GM18868 (cell line): ENCODE measurements at regions not wholly inside any gene's neighbourhood (a gene's known extent, or its start where the extent isn't known, plus 50 kb on each side); places are given as distances from the start of the nearest gene placed in this dataset.
"Not testable (repeated sequence)": the region's sequence is repeated elsewhere in the genome, so short reads cannot be mapped to it uniquely, and the experiment has no call there.

Experiments
- ATAC-seq: cut with Tn5 transposase; IDR thresholded peaks from one replicate; pipeline ENCODE4 v1.9.1; 2021; ENCODE audit warnings: mild to moderate bottlenecking, moderate library complexity; ENCODE audit not compliant: unreplicated experiment

DNA sequence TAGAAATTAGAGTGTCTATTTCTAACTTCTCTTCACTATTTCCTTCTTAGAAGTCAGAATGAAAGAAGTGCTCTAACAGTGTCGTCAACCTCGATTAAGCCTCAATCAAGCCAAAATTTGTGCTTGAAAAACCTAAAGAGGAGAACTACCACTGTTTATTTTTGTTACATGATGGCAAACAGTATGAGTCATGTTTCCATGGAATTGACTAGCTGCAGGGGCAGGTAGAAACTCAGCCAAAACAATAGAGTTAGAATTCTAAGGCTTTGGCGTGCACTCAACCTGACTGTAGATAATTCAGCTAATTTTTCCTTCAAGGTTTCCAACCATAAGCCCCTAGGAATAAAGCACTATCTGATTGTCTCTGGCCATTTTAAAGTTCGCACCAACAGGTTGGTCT, 415.9 kb downstream of the ETS1 start:
- ATAC-seq, result no peak

DNA sequence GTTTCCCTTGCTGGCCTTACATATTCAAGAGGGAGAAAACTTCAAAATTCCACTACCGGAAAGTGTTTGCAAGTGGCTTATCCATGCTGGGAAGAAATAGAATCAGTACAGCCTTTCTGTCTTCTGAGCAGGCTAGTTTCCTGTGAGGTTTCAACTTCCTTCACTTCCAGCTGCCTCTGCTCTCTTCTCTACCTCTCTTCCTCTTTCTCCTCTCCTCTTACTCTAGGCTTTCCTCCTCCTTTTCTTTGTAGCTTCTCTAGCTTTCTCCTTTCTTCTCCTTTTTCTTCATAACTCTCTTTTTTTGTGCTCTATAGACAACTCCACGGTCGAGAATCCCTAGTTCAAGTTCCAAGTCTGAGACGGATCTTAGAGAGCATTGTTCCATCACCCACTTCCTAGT, 421.8 kb downstream of the ETS1 start:
- no peak for ATAC-seq

DNA sequence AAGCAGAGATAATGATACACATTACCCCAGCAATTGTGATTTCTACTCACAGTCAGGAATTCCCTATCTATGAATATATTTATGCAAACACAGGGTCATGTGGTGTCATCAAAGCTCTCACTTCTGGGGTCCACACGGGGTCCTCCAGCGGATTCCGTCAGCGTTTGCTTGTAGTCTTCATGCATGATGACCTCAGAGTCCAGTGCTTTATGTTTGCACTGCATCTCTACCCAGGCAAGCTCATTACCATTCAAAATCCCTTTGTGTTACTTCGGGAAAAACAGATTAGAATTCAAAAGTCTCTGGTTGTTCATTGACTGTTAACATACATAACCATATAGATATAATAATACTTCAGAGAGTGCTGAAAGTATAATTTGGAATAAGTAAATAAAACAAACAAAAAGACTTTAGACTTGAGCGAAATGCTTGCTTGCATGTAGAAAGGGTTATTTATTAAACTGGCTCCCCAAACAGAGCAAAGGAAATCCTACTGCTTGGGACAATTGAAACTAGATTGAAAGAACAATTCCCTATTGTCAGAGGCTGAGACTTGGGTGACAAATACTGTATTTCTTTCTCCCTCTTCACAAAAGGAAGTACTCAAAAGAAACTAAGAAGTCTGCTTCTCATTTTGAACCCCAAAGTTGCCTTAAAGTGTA, 423.1 kb downstream of the ETS1 start:
- ATAC-seq, result no peak

DNA sequence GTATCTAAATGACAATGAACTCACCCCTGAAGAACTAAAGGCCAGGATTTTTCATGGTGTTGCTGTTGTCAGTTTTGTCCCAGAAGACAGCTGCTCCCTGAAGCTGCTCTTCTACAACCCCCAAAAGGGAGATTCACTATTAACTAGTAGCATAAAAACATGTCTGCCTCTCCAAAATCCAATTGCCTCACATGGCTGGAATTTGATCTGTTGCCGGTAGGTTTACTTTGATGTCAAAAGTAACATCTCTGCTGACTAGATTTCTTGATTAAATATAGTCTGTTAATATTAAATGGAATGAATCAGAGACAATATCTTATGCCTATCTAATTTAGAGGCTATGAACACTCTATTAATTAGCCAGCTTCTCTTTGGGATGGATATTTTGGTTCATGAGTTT, 425.4 kb downstream of the ETS1 start:
- ATAC-seq, result no peak

DNA sequence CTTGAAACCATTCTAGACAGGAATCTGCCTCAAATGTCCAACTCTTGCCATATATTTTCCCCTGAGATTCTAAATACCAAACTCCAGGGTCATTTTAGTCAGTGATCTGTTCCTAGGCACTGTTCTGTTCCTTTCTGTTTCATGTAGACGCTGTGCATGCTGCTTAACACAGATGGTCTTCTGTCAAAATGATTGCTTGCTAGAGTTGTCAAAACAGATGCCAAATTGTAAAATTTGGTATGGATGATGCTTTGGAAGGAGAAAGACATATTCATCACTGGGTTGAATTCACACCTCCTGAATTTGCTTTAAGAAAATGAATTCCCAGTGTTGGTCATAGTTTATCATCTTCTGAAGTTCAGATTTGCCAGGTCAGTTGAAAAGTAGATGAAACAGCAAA, 425.9 kb downstream of the ETS1 start:
- no peak for ATAC-seq

DNA sequence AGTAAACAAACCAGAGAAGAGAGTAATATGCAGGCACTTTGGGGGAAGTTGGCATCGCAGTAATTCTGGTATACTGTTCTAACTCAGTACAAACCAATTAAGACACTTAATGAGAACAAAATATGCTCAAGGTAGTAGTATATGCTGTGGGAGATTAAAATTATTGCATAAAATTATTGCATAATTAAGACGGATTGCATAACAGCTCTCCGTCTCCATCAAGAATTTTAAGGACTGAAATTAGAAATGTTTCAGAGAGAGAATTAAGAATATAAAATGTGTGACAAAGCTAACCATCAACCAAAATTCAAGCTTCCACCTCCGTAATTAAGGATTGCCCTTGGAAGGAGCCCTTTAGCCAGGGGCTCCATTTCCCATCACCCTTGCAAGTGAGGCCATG, 428.5 kb downstream of the ETS1 start:
- no peak for ATAC-seq

DNA sequence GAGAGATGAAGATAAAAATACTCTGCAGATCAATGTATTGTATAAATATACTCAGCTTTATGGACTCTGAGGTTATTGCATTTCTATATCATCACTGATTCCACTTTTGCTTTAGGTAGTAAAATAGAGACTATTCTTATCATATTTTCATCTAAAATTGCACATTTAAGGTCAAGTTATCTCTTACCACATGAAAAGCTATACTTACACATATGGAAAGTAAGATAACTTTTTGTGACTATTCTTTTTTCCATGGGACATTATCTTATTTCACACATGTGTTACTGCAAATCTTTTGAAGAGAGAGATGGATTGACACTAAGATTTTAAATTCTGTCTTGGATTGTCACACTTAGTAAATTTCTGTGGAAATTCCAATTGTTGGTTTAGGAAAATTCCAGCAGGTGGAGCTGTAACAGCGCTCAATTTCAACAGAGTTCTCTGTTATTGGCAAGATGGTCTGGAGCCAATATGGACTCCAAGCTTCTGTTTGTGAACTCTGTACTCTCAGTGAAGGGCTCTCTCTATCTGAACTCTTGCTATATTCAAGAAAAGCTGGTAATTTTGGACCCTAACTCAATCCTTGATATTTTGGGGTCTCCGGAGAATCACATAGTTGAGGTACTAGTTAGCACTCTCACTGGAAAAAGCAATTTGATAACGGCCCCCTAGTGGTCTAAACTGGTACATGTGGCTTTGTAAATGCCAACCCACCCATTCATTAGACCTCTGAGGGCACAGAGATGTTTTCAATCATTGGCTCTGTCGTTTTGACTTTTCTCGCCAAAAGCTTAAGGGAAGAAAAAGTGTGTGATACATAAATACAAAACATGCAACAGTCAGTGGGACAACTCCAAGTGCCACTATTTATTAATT, 429.7 kb downstream of the ETS1 start:
- peak; percentile 90 for ATAC-seq

DNA sequence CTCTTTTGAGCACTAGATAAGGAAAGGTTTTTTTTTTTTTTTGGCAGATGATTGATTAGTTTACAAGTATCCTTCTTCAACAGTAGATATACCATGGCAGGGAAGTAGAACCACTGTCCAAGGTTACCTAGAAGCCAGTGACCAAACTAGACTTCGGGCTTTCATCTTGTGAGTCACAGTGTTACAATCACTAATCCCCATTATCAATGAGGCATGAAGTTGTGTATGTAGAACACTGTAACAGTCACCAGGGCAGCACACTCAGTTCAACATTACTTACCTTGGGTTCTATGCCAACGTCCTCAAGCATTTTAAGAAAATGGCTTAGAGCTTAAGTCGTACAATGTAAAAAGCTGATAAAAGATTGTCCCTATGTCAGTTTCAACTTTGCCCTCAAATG, 430.9 kb downstream of the ETS1 start:
- no peak for ATAC-seq

DNA sequence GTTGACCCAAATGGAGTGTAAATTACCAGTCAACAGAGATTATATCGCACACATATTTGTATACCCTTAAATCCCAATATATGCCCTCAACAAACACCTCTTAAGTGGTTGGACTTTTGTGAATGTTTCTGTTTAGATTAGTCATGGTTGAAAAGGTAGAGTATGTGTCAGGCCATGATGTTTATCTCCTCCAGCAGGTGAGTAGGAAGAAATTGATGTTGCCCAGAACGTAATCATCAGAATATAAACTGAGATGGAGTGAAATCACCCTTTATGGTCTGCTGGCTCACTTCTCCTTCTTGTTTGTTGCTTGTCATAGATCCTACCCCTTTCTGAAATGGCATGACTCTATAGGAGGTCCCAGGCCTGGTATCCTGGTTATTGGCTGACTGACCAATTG, 431.8 kb downstream of the ETS1 start:
- no peak for ATAC-seq

DNA sequence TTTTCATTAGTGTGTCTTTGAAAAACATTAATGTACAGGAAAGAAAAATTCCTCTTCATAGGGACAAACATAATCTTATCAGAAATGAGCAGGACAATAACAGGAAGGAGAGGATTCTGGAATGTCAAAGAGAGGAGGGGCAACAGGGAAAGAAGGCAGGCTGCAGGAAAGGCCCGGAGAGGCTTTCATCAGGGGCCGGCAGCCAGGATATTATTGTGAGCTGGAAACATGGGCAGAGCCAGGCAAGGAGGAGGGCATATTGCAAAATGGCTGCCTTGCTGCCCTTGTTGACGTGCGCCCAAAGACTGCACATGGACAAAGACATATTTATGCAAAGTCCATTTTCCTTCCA, 433.7 kb downstream of the ETS1 start:
- ATAC-seq, result no peak

DNA sequence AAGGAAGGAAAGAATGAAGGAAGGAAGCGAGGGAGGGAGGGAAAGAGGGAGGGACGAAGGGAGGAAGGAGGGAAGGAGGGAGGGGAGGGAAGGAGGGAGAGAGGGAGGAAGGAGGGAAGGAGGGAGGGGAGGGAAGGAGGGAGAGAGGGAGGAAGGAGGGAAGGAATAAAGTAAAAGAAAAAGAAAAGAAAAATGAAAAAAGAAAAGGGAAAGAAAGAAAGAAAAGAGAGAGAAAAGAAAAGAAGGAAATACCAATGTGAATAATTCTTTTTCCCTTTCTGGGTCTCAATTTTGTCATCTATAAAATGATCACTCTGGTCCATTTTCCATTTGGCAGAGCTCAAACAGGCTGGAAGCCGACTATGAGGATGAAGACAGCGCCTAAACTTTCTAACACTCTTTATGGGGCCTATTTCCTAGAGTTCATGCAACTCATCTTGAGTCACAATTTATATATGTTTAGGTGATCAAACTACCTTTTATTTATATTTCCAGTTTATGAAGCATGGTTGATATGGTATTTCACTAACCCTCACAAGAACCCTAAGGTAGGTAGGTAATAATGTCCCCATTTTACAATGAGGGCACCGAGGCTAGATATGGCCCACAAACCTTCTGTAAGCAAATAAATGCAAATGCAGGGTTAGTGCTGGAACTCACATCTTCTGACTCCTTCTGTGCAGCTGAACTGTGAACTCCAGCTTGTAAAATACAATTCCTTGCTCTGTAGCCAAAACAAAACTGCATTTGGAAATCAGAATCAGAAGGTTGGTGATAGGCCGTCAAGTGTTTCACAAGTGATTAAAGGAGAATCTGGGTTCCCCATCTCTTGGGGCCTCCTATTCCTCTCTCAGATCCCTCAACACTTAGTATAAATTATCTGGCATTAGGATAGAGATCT, 434.3 kb downstream of the ETS1 start:
- no peak for ATAC-seq

DNA sequence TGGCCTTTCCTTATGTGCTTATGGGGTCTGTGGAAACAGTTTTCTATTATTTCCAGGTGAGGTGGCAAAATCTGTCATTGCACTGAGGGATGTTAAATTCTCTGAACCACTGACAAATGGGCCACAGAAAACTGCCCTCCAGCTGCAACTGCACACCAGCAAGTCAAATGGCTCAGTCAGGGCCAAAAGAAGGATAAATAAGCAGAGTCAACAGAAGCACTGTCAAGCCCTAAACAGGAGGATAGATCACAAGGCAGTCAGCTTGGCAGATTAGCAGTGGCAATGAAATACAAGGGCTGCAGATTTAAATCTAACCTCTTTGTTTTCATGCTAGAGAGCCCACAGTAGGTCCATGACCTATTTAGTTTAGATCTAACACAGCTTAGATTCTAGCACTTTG, 435.6 kb downstream of the ETS1 start:
- no peak for ATAC-seq

DNA sequence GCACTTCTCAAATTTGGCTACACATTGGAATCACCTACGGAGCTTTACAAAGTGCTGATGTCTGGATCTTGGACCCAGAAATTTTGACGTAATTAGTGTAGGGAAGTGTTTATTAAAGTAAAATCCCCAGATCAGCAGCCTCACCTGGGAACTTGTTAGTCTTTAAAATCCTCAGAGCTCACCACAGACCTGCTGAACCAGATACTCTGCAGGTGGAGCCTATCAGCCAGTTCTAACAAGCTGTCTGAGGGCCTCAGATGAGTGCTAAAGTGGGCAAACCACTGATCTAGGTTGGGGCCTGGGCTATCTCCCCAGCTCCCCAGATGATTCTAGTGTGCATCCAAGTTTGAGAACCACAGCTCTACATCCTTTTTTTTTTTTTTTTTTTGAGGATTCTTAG, 436.0 kb downstream of the ETS1 start:
- ATAC-seq, result no peak

DNA sequence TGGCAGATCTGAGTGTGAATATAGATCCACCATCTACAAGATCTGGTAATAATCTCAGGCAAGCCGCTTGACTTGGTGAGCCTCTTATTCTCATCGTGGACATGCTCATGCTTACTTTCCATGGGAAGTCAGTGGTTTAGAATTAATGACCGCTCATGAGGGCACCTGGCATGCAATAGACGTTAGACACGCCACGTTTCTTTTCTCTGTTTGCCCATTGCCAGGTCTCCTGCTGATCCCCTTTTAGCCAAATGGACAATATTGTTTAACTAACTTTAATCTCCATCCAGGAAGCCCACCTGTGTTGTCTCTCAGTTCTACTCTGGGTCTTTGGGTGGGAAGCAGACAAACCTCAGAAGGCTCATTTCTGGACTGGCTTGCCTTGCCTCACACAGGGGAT, 439.1 kb downstream of the ETS1 start:
- ATAC-seq, result no peak

DNA sequence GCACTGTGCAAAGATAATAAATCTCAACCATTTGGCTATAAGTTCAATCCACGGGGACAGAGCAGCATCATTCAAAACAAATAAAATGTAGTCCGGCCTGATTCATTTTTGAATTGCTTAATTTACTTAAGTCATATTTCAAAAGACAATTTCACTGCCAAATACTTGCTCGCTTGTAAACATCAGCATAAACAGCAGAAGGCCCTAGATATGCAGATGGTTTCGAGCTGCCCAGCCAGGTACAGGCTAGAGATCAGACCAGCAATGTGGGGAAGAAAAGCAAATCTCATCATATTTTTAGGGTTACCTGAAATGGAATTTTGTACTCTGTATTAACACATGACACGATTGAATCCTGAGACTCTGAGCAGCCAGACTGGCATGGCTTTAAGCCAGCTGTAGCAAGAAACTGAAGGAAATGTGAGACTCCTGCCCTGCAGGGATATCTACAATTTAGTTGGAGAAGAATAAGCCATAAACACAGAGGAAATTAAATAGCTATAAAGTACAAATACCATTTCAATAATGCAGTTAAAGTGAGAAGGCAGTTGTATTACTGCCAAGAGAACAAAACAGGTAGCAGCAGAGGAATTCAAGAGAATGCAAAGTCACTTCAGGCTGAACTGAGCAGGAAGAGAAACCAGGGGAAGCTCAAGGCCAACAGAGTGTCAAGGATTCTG, 440.3 kb downstream of the ETS1 start:
- no peak for ATAC-seq

DNA sequence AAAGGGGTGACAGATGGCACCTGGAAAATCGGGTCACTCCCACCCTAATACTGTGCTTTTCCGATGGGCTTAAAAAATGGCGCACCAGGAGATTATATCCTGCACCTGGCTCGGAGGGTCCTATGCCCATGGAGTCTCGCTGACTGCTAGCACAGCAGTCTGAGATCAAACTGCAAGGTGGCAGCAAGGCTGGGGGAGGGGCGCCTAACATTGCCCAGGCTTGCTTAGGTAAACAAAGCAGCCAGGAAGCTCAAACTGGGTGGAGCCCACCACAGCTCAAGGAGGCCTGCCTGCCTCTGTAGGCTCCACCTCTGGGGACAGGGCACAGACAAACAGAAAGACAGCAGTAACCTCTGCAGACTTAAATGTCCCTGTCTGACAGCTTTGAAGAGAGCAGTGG, 447.1 kb downstream of the ETS1 start:
- ATAC-seq, result not testable (repeated sequence)

DNA sequence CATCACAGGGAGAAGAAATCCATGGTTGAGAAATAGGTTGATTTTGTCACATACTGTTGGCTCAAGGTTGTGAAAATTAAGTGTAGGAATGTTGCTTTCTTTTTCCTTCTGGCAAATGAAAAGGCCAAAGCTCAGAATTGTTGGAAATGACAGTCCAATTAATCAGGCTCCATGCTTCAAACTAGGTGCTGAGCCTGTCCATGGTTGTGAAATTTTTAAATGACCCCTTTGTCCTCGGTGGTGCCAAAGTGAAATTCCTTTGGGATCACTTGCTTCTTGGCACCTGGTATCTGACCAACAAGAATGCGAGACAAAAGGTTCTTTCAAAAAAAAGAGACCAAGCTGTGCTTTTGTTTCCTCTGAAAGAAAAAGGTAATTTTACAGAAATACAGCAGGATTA, 451.9 kb downstream of the ETS1 start:
- no peak for ATAC-seq

DNA sequence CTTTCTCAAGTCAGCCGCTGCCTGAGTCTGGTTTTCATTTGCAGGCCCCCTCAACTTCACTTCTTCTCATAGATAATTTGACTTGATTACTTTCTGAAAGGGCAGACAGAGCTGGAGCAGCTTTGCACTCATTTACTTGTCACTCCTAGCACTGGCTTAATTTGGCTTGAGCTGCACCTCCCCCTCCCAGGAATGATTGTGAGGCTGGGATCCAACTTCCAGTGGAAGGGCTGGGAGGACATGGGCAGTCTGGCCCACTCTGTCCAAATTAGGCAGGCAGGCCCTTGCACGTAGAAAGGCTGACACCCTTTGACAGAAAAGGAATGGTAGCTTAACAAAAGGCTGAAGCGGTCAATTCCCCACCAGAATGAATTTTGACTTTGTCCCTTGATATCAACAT, 453.9 kb downstream of the ETS1 start:
- ATAC-seq, result no peak

DNA sequence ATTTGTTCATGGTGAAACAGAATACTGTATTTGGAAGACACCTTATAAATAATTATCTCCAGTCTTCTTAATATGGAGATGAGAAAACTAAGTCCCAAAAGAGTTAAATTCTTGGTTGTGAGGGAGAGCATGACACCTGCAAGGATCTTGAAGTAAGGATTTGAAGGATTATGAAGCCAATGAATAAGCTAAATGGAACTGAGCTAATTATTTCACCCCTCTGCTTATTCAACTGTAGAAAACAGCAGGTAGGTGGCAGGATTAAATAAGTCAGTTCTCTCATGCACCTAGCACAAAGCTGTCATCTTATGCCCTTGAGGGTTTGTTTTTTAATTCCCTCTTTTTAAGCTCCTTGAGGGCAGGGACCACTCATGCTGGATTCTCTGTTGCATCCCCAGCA, 457.3 kb downstream of the ETS1 start:
- no peak for ATAC-seq

DNA sequence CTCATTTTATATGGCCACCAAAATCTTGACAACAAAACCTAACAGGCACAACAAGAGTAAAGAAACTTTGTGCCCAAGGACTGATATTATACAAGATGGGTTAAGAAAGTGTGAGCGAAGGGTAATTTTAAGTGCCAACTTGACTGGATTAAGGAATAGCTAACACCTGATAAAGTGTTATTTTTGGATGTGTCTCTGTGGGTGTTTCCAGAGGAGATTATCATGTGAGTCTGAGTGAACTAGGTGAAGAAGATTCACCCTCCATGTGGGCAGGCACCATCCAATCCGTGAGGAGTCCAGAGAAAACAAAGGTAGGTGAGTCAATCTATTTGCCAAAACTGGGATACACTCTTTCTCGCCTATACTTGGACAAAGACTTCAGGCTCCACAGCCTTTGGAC, 461.6 kb downstream of the ETS1 start:
- no peak for ATAC-seq

DNA sequence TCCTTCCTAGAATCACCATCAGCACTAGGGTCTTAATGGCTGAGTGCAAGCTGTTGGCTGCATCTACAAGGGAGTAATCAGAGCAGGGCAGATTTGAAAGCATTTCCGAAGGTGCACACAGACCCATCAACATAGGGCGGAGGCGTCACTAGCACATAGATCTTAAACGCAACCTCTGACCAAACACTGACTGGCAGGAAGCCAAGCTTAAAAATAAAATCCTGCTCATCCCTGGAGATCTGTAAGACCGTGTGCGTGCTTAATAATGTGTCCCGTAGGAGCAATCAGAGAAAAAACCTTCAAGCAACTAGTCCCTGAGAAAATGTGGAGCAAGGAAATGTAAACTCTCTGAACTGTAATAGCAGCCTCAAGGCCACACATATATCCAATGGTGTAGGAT, 470.5 kb downstream of the ETS1 start:
- no peak for ATAC-seq
